OCI-M1 (cell line): ENCODE measurements at regions not wholly inside any gene's neighbourhood (a gene's known extent, or its start where the extent isn't known, plus 50 kb on each side); places are given as distances from the start of the nearest gene placed in this dataset.
"Not testable (repeated sequence)": the region's sequence is repeated elsewhere in the genome, so short reads cannot be mapped to it uniquely, and the experiment has no call there.

Source experiments
- DNase-seq: peaks from one replicate; lab custom pipeline; 2025; lab: John Stamatoyannopoulos, UW

DNA sequence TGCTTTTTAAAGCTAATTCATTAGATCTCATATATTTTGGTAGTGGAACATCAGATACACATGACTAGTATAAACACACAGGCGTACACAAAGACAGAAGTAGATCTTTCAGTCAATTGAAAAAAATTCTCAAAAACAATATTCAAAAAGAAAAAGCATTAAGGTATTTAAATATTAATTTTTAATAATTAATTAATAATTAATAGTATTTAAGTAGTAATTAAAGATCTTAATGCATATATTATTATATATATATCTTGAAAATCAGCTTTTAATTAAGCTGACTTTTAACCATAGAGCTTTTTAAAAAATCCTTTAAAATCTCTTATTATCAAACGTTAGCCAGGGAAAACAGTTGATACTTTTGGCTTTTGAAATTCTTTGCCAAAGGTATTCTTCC, 489.4 kb upstream of the PCDH20 start:
- no peak for DNase-seq

DNA sequence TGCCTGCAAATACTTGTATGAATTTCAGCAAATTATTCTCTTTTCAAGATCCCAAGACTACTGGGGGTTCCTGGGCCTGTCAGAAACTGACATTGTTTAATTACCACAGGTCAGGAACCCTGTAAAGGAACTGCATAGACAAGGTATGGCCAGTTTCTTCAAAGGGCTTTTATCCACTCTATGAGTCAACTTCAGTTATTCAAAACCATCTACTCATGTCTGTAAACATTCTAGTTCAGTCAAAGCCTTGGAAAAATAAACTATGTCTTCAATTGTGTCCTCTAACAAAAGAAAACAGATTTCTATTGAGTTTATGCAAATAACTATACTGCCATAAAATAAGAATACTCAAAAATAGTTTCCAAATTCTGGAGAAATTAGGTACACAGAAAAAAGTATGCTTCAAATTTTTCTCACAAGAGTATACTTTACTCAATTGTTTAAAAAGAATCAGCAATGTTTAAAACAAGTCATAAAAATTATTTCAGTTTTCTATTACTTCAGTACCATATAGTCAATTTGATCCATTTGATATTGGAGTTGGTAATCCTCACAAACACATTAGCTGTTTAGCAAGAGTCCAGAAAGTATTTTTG, 486.4 kb upstream of the PCDH20 start:
- no peak for DNase-seq

DNA sequence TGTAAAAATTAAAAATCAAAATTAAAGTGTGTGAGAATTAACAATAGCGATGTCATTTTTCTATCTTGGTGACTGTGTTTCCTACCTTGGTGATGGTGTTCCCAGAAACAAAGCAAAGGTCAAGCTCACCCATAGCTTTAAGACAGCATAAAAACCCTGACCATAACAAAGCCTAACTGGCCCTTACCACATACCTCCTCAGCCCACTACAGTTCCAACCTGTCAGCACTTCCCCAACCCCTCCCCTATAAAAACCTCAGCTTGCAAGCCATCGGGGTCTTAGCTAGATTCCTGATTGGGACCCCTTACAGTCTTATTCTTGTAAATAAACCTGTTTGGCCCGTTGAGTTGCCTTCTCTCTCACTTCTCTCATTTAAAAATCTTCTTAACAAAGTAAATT, 484.4 kb upstream of the PCDH20 start:
- no peak for DNase-seq

DNA sequence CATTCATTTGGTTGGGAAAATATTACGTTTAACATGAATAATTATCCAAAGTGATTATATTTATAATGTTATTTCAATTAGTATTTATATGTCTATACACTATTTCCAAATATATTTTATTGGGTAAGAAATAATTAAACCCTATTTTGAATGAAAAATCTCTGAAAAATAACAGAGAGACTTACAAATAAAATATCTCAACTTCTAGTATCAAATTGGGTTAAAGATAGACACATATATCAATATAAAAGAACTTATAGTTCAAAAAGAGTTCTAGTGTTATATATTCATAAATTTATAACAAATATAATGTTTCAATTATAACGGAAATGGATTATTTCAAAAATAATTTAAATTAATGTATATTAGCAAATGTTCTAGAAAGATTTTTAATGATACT, 482.6 kb upstream of the PCDH20 start:
- no peak for DNase-seq

DNA sequence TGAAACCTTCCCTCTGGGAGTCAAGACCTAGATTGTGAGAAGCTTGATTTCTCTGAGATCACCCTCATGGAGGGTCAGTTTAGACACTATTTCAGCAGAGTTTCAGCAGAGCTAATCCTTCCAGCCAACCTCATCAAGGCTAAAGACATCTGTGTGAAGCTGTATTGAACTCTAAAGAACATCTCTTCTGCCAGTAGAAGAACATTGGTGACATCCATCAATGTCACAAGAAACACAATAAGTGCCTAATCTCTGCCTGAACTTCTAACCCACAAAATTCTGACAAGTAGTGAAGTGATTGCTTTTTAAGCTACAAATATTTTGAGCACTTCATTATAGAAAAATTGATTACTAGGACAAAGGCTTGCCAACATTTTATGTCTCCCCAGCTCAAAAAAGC, 475.8 kb upstream of the PCDH20 start:
- no peak for DNase-seq

DNA sequence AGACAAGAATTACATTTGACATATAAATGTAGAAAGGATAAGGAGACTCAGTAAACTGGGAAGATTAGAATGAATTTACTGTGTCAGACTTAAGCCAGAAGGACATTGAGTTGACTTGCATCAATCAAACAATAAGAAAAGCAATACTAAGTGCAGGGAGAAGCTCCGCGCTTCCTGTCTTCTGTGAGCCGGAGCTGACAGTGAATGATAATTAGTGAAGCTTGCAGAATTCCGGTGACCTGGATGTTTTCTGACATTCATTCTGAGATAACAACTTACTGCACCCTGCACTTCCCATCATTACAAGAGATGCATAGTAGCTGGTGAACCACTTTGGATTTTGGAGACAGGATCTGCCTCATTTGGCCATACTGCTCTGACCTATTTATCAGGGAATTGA, 469.2 kb upstream of the PCDH20 start:
- DNase-seq: no peak

DNA sequence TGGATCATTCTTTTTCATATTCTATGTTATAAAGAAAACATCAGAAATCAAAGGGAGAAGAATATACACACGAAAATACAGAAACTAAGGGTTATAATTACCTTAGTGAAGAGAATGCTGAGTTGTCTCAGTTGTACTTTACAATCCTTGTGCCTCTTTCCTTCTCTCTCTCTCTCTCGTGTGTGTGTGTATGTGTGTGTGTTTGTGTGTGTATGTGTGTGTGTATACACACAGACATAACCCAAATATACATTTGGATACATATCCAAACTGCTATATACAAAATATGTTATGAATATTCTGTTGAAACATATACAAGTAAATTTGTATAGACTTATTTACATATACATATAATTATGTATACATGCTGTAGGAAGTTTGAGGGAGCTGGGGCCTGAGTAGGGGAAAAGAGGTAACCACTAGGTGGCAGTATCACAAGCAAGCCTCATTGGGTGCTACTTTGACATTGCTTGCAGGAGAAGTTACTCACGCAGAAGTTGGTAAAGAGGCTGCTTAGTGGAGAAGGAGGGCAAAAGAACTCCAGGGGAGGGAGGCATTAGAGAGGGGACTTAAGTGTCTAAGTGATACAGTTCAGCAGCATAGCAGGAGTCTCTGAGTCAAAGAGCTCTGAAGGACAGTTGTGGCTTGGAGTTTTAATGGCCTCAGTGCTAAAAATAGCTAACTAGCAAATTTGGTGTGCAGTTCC, 465.1 kb upstream of the PCDH20 start:
- peak; percentile 78 for DNase-seq

DNA sequence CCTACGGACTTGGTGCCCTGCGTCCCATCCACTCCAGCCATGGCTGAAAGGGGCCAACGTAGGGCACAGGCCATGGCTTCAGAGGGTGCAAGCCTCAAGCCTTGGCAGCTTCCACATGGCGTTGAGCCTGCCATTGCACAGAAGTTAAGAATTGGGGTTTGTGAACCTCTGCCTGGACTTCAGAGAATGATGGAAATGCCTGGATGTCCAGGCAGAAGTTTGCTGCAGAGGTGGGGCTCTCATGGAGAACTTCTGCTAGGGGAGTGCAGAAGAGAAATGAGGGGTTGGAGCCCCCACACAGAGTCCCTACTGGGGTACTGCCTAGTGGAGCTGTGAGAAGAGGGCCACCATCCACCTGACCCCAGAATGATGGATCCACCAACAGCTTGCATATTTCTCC, 462.9 kb upstream of the PCDH20 start:
- not testable (repeated sequence) for DNase-seq

DNA sequence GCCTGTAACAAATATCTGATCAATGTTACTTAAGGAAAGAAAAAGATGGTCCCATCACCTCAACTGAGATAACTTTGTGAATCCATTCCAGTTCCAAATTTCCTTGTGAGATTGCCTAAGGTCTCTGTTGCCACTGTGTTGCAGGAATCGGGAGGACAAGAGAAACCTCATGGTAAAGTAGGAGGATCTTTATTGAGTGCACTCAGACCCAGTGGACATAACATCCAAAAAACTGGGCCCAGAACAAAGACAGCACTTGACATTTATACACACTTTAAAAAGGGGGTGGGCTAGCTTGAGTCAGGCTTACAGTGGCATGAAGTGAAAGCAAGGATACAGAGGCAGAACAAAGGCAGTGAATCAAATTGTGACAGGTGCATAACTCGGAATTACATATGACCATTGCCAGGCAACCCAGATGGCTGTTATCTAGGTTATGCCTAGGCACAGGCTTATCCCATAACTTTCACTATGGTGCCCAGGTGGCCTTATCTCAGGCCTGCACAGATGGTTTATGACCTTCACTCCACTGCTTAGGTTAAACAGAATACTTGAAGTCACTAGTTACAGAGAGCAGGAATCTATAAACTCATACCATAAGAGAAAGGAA, 459.4 kb upstream of the PCDH20 start:
- DNase-seq: peak; percentile 26

DNA sequence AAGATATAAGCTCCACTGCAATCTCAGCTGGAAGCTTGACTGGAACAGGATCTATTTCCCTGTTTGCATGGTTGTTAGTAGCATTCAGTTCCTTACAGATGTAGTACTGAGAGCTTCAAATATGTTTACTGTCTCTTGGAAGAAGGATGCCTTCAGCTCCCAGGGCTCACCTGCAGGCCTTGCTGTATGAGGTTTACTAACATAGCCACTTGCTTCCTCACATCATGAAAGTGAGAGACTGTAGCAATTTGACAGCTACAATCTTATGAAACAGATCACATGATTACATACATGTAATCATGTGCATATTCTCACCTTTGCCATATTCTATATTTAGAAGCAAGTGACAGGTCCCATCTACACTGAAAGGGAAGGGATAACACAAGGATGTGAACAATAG, 458.1 kb upstream of the PCDH20 start:
- no peak for DNase-seq

DNA sequence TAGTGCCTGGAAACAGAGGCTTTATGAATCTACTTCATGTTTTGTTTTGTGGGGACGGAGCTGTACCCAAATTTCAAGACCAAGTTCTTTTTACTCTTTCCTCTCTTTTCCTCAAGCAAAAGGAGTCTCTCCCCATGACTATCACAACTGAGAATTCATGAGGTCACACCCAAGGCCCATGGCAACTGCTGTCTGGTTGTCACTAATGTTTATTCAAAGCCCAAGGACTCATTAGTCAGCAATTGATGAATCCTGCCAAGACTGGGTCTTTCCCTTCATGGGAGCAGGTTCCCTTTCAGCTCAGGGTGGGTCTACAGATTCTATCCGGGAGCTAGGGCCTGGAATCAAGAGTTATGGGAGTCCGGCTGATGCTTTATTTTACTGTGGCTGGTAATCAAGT, 441.5 kb upstream of the PCDH20 start:
- no peak for DNase-seq

DNA sequence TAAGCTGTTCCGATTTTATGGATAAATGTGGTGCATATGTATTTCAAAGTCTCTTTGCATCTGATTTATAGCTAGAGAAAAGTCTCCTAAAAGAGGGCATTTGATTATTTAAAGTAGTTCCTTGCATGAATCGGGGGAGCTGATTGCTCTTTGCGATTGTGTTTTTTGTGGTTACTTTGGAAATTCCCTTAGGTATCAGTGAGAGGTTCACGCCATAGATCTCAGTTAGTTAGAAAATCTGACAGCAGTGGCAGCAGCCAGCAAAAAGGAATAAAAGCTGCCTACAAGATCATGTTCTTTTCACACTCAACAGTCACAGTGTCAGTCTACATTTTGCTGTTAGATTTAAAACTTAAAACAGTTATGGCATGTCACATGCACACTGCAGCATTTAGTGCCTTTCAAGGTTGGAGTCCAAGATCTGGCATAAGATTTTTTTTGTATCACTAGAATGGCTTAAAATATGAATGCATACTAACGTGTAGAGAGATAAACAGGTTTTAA, 436.5 kb upstream of the PCDH20 start:
- DNase-seq: peak; percentile 11

DNA sequence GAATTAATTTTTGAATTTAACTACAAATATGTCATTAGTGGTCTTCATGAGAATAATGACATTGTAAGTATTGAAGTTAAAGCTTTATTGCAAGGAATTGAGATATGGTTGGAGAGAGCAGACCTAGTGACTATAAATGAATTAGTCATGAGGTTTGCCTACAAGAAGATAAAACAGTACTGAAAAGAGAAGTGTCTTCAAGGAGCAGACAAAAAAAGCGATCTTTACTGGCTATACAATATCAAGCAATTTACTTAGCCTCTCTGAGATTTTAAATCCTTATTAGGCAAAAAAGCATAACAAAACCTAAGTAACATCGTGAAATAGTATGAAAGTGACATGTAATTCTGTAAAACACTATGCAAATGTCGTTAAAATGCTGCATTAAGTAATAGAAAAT, 435.1 kb upstream of the PCDH20 start:
- peak; percentile 55 for DNase-seq

DNA sequence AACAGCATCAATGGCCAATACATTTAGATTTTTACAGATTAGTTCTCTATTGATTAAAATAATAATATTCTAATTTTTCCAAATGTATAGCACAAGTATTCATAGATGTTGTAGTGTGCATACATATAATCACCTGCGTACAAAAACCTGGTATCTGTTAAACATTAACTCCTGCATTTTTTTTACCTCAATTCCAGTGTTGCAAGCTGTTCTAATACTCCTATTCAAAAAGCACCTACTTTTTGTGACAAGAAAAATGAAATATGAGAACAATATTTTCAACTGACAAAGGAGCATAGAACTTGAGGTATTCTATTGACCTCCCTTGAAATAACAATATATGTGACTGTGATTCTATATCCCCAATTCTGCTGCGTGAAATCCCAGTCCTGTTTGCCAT, 422.9 kb upstream of the PCDH20 start:
- no peak for DNase-seq

DNA sequence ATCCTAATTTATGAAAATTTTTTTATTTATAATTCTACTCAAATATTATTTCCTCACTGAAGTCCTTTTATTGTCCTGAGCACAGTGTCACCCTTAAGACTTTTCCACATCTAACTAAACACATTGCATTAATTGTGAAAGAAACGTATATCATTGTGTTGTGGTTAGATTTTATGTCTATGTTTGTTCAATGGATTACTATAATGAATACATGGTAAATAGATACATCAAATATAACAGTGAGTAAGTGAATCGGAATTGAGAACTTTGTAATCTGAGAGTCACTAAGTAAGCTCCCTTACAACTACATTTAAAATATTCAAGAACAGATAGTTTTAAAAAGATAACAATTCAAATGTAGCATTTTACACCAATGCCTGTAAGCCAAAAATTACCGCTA, 417.6 kb upstream of the PCDH20 start:
- DNase-seq: no peak

DNA sequence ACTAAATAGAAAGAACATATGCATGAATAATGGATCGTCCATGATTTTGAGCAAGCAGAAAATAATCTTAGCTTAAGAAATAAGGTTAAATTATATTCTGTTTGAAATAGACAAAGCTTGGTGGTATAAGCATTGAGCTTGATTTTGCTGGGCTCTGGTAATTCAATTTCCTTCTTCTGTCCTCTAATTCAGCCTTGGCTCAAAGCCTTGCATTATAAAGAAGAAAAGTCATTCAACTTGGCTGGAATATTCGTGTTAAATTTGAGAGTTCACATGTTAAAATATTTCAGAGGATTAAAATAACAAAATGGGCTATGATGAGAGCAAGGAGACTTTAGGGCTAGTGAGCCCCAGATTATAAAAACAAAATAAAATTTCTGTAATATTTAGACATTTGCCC, 415.4 kb upstream of the PCDH20 start:
- DNase-seq: no peak

DNA sequence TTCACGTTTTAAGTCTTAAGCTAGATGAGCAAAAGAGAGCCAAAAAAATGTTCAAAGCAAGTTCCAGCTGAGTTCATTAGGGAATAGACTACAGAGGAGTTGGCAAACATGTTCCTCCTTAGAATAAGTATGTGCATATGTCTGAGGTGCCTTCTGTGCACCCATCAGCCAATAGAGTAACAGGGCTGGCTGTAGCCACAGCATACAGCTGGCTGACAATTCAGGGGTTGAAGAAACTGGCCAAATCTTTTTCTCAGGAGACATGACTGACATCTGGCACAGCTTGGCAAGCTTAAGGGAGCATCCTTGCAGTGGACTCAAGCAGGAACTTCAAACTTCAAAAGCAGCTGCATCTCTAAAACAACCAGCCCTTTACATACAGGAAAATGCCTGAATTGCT, 414.8 kb upstream of the PCDH20 start:
- no peak for DNase-seq

DNA sequence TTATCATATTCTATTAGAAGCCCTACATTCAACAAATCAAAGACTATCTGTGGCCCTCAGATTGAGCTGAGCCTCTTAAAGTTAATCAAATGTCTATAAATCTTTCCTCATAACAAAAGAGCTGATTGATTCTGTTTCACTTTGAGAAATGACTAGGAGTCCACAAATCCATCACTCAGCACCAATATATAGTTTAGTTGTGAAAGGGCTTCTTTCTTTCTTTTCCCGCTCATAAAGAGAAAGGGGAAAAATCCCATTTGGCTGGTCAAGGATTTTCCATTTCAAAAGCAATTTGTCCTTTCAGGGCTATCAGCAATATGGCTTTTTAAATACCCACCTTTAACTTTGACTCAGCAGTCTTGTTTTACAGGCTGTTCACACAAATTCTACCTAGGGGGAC, 408.5 kb upstream of the PCDH20 start:
- no peak for DNase-seq

DNA sequence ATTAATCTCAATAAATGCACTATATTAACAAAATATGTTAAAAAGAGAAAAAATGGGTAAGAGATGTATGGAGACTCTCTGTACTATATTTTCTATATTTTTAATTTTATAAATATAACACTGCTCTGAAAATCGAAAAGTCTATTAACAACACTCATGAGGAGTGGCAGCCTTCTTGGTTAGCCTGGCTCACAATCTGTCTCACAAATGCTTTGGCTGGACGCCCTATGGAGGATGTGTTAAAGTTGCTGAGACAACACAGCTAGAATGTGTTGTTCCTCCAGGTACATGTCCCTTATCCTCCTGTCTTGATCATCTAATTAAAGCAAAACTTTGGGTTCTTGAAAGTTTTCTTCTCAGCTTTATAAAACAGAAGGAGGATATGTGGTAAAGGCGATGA, 396.6 kb upstream of the PCDH20 start:
- DNase-seq: no peak

DNA sequence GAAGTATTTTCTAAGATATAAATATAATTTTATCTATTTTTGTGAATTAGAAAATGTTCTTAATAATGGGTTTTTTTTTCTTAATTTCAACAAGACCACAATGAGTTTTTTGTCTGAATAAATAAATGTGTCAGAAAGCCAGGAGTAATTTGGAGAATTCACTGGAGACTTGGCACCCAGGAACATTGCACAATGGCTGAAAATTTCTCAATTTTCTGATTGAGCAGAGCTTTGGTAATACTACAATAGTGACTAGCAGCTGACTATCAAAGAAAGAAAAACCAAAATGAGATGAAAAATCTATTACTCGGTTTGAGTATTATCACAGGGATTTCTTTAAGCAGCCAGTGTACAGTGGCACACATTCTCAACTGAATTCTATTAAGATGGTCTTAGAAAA, 394.4 kb upstream of the PCDH20 start:
- DNase-seq: no peak

DNA sequence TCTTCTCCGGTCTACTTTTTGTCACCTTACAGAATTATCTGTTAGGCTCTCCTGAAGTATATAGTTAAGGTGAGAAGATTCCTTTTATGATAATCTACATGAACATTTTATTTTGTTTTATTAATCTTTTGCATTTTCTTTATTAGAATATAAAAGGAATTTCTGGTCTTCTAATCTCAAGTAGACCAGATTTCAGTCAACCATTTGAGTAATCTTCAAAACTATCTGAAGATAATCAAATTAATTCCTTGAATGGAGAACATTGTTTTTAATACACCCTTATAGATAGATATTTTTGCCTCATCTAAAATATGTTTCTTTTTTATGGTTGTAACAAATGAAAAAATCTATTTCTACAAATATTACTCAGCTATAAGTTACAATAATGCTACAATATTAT, 381.7 kb upstream of the PCDH20 start:
- DNase-seq: no peak

DNA sequence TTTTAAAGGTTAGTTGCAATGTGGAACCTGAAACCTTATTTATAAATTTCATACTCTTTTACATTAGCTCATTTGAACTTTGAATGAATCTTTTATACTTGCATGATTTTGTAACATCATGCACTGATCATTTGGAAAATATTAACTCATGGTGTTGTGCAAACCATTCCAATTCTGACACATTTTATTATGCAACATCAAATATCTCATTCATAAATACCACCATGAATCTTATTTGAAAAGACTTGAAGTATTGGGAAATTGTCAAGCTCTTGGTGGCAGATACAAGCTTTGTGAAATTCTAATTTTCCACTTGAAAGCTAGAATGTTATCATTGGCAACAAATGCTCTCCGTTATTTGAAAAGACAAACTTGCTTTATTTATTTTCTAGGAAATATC, 379.9 kb upstream of the PCDH20 start:
- no peak for DNase-seq

DNA sequence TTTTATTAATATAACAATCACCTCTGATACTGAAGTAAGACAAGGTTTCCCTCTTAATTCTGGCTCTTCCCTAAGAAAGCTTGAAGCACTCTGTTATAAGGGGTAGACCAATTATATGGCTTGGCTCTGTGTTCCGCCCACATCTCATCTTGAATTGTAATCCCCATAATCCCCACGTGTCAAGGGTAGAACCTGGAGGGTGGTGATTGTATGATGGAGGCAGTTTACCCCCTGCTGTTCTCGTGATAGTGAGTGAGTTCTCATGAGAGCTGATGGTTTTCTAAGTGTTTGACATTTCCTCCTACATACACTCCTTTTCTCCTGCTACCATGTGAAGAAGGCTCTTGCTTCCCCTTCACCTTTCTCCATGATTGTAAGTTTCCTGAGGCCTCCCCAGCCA, 363.8 kb upstream of the PCDH20 start:
- no peak for DNase-seq

DNA sequence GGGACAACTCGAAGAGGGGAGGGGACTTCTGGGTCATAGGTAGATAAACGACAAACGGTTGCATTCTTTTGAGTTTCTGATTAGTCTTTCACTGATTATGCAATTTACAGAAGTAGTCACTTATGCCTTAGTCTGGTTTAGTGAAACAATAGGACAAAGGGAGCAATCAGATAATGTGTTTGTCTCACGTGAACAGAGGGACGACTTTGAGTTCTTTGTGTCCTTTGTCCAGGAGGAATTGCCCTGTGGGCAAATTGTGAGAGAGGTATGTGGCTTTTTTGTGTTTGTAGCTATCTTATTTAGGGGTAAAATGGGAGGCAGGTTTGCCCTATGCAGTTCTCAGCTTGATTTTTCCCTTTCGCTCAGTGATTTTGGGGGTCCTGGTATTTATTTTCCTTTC, 362.9 kb upstream of the PCDH20 start:
- peak; percentile 18 for DNase-seq
